ENCODE measurements at regions not wholly inside any gene's neighbourhood (a gene's known extent, or its start where the extent isn't known, plus 50 kb on each side); places are given as distances from the start of the nearest gene placed in this dataset.

DNA sequence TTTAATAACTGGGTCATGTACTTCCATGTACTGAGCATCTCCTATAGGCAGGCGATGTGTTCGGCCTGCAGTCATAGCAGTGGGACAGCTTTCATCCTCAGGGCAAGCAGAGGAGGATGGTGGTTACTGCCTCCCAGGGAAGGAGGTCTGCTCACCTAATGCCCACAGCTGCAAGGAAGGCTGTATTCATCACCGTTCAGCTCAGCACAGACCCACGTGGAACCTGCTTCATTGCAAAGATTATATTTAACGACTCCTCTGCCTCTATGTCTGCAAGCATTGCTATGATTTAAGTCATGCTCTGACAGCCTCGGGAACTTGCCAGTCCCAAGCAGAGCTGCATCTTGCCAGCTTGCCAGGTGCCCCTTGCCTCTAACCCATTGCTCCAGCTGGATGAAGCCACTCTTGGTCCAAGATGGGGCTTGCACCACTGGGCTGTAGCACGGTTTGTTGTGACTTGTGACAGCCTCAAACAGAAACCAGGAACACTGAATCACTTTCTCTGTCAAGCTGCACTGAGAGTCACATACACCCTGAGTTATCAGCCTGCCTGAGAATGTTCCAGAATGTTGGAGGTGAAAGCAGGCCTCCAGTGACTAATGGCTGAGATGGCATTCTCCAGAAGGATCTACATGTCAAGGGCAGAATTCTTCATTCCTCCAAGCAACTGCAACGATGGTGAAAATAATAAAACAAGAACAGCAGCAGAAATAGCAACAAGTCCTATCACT, 651.1 kb upstream of the ID2 start:
- Histone ChIP-seq H3K4me3 (ENCODE audit: low read depth, low read length) (no peak overlapping the region), H3K9me3 (ENCODE audit: control insufficient read depth, insufficient read depth, low read length) (no peaks in the 10 kb centered on the region), H3K27me3 (ENCODE audit: control insufficient read depth, insufficient read depth, low read length) (no peaks in the 10 kb centered on the region), H3K4me1 (ENCODE audit: control insufficient read depth, insufficient read depth, low read length) (no peaks in the 10 kb centered on the region), H3K36me3 (ENCODE audit: control insufficient read depth, insufficient read depth, low read length) (no peaks in the 10 kb centered on the region), H3K9ac (ENCODE audit: low read depth, low read length) (no peak overlapping the region)

DNA sequence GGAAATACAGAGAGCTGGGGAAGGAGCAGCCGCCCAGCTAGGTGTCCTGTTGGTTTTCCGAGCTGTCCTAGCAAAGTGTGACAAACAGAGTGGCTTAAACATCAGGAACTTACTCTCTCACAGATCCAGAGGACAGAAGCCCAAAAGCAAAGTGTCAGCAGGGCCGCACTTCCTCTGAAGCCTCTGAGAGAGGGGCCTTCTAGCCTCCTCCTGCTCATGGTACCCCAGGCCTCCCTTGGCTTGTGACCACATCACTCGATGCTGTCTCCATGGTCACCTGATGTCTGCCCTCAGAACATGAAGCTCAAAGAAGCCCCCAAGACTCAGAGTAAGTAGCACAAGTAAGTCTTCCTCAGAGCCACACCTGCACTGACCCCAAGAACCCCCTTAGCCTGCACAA, 650.5 kb upstream of the ID2 start:
- Histone ChIP-seq H3K27me3 (ENCODE audit: control insufficient read depth, insufficient read depth, low read length) (no peaks in the 10 kb centered on the region), H3K4me3 (ENCODE audit: low read depth, low read length) (no peak overlapping the region), H3K9me3 (ENCODE audit: control insufficient read depth, insufficient read depth, low read length) (no peaks in the 10 kb centered on the region), H3K4me1 (ENCODE audit: control insufficient read depth, insufficient read depth, low read length) (no peaks in the 10 kb centered on the region), H3K36me3 (ENCODE audit: control insufficient read depth, insufficient read depth, low read length) (no peaks in the 10 kb centered on the region), H3K9ac (ENCODE audit: low read depth, low read length) (no peak overlapping the region)

GRCh38 chr2:8033546-8034096, 648.2 kb upstream of the ID2 start:
- H3K27me3 ChIP-seq (ENCODE audit: control insufficient read depth, insufficient read depth, low read length) = no peaks in the 10 kb centered on the region
- H3K4me3 ChIP-seq (ENCODE audit: low read depth, low read length) = no peak overlapping the region
- H3K4me1 ChIP-seq (ENCODE audit: control insufficient read depth, insufficient read depth, low read length) = no peaks in the 10 kb centered on the region
- H3K36me3 ChIP-seq (ENCODE audit: control insufficient read depth, insufficient read depth, low read length) = no peaks in the 10 kb centered on the region
- H3K9ac ChIP-seq (ENCODE audit: low read depth, low read length) = no peak overlapping the region
- H3K9me3 ChIP-seq (ENCODE audit: control insufficient read depth, insufficient read depth, low read length) = no peaks in the 10 kb centered on the region

- Histone ChIP-seq H3K4me3 (ENCODE audit: low read depth, low read length) (no peak overlapping the region), H3K36me3 (ENCODE audit: control insufficient read depth, insufficient read depth, low read length) (no peaks in the 10 kb centered on the region), H3K9ac (ENCODE audit: low read depth, low read length) (no peak overlapping the region), H3K27me3 (ENCODE audit: control insufficient read depth, insufficient read depth, low read length) (no peaks in the 10 kb centered on the region), H3K4me1 (ENCODE audit: control insufficient read depth, insufficient read depth, low read length) (no peaks in the 10 kb centered on the region), H3K9me3 (ENCODE audit: control insufficient read depth, insufficient read depth, low read length) (no peaks in the 10 kb centered on the region)
Measured at GRCh38 chr2:8036366-8036765, 645.5 kb upstream of the ID2 start.

GRCh38 chr2:8039732-8040131, 642.1 kb upstream of the ID2 start:
- no peaks in the 10 kb centered on the region for H3K4me1 ChIP-seq (ENCODE audit: control insufficient read depth, insufficient read depth, low read length)
- H3K27me3 ChIP-seq (ENCODE audit: control insufficient read depth, insufficient read depth, low read length) = no peaks in the 10 kb centered on the region
- H3K9me3 ChIP-seq (ENCODE audit: control insufficient read depth, insufficient read depth, low read length) = no peaks in the 10 kb centered on the region
- H3K36me3 ChIP-seq (ENCODE audit: control insufficient read depth, insufficient read depth, low read length) = no peaks in the 10 kb centered on the region
- no peak overlapping the region for H3K4me3 ChIP-seq (ENCODE audit: low read depth, low read length)
- no peak overlapping the region for H3K9ac ChIP-seq (ENCODE audit: low read depth, low read length)

DNA sequence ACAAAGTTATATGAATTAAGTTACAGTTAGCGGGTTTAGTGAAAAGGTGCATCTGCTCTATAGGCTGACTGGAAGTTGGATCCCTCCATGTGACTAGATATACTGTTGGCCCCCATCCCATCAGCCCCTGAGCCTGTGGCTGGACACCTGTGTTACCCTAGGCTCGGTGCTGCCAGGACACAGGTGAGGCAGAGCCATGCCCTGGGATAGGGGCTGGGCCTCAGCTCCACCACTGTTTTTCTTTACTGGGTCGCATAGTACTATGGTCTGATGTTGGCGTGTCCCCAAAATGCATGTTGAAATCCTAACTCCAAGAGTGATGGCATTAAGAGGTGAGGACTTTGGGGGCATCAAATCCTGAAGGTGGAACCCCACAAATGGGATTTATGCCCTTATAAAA, 638.6 kb upstream of the ID2 start:
- no peaks in the 10 kb centered on the region for H3K36me3 ChIP-seq (ENCODE audit: control insufficient read depth, insufficient read depth, low read length)
- H3K4me1 ChIP-seq (ENCODE audit: control insufficient read depth, insufficient read depth, low read length) = no peaks in the 10 kb centered on the region
- H3K4me3 ChIP-seq (ENCODE audit: low read depth, low read length) = no peak overlapping the region
- H3K9me3 ChIP-seq (ENCODE audit: control insufficient read depth, insufficient read depth, low read length) = no peaks in the 10 kb centered on the region
- H3K27me3 ChIP-seq (ENCODE audit: control insufficient read depth, insufficient read depth, low read length) = no peaks in the 10 kb centered on the region
- H3K9ac ChIP-seq (ENCODE audit: low read depth, low read length) = no peak overlapping the region

GRCh38 chr2:8044046-8044594, 637.7 kb upstream of the ID2 start:
- Histone ChIP-seq H3K4me1 (ENCODE audit: control insufficient read depth, insufficient read depth, low read length) (no peaks in the 10 kb centered on the region), H3K27me3 (ENCODE audit: control insufficient read depth, insufficient read depth, low read length) (no peaks in the 10 kb centered on the region), H3K9ac (ENCODE audit: low read depth, low read length) (no peak overlapping the region), H3K36me3 (ENCODE audit: control insufficient read depth, insufficient read depth, low read length) (no peaks in the 10 kb centered on the region), H3K4me3 (ENCODE audit: low read depth, low read length) (no peak overlapping the region), H3K9me3 (ENCODE audit: control insufficient read depth, insufficient read depth, low read length) (no peaks in the 10 kb centered on the region)

GRCh38 chr2:8045081-8045614, 636.7 kb upstream of the ID2 start:
- H3K9ac ChIP-seq (ENCODE audit: low read depth, low read length) = no peak overlapping the region
- H3K27me3 ChIP-seq (ENCODE audit: control insufficient read depth, insufficient read depth, low read length) = no peaks in the 10 kb centered on the region
- H3K4me3 ChIP-seq (ENCODE audit: low read depth, low read length) = no peak overlapping the region
- no peaks in the 10 kb centered on the region for H3K9me3 ChIP-seq (ENCODE audit: control insufficient read depth, insufficient read depth, low read length)
- no peaks in the 10 kb centered on the region for H3K4me1 ChIP-seq (ENCODE audit: control insufficient read depth, insufficient read depth, low read length)
- H3K36me3 ChIP-seq (ENCODE audit: control insufficient read depth, insufficient read depth, low read length) = no peaks in the 10 kb centered on the region

- H3K9me3 ChIP-seq (ENCODE audit: control insufficient read depth, insufficient read depth, low read length) = no peaks in the 10 kb centered on the region
- H3K36me3 ChIP-seq (ENCODE audit: control insufficient read depth, insufficient read depth, low read length) = no peaks in the 10 kb centered on the region
- no peak overlapping the region for H3K9ac ChIP-seq (ENCODE audit: low read depth, low read length)
- no peaks in the 10 kb centered on the region for H3K4me1 ChIP-seq (ENCODE audit: control insufficient read depth, insufficient read depth, low read length)
- H3K4me3 ChIP-seq (ENCODE audit: low read depth, low read length) = no peak overlapping the region
- no peaks in the 10 kb centered on the region for H3K27me3 ChIP-seq (ENCODE audit: control insufficient read depth, insufficient read depth, low read length)
Measured at GRCh38 chr2:8046849-8047248, 635.0 kb upstream of the ID2 start.

- H3K4me3 ChIP-seq (ENCODE audit: low read depth, low read length) = no peak overlapping the region
- H3K9me3 ChIP-seq (ENCODE audit: control insufficient read depth, insufficient read depth, low read length) = no peaks in the 10 kb centered on the region
- H3K9ac ChIP-seq (ENCODE audit: low read depth, low read length) = no peak overlapping the region
- H3K27me3 ChIP-seq (ENCODE audit: control insufficient read depth, insufficient read depth, low read length) = no peaks in the 10 kb centered on the region
- H3K36me3 ChIP-seq (ENCODE audit: control insufficient read depth, insufficient read depth, low read length) = no peaks in the 10 kb centered on the region
- H3K4me1 ChIP-seq (ENCODE audit: control insufficient read depth, insufficient read depth, low read length) = no peaks in the 10 kb centered on the region
Measured at GRCh38 chr2:8049176-8049575, 632.7 kb upstream of the ID2 start.

GRCh38 chr2:8049851-8050571, 631.8 kb upstream of the ID2 start:
- H3K27me3 ChIP-seq (ENCODE audit: control insufficient read depth, insufficient read depth, low read length) = no peaks in the 10 kb centered on the region
- H3K4me3 ChIP-seq (ENCODE audit: low read depth, low read length) = no peak overlapping the region
- H3K9me3 ChIP-seq (ENCODE audit: control insufficient read depth, insufficient read depth, low read length) = no peaks in the 10 kb centered on the region
- no peaks in the 10 kb centered on the region for H3K36me3 ChIP-seq (ENCODE audit: control insufficient read depth, insufficient read depth, low read length)
- no peaks in the 10 kb centered on the region for H3K4me1 ChIP-seq (ENCODE audit: control insufficient read depth, insufficient read depth, low read length)
- H3K9ac ChIP-seq (ENCODE audit: low read depth, low read length) = no peak overlapping the region
